C4-2B (cell line): ENCODE measurements at regions not wholly inside any gene's neighbourhood (a gene's known extent, or its start where the extent isn't known, plus 50 kb on each side); places are given as distances from the start of the nearest gene placed in this dataset.
"Not testable (repeated sequence)": the region's sequence is repeated elsewhere in the genome, so short reads cannot be mapped to it uniquely, and the experiment has no call there.

ENCODE experiments used
- H3K27ac ChIP-seq: fragments of 450-650 bp; 2 replicates; pipeline ENCODE4 v1.5.1; 2017
- ZFX ChIP-seq: fragments of 450-650 bp; IDR thresholded peaks from 2 replicates; pipeline ENCODE4 v1.6.1; 2017
- TF ChIP-seq, protein P1 (sequence below): fragments of 450-650 bp; conservative IDR thresholded peaks from 2 replicates; pipeline ENCODE4 v1.5.1; 2017; ENCODE audit warnings: mild to moderate bottlenecking

DNA sequence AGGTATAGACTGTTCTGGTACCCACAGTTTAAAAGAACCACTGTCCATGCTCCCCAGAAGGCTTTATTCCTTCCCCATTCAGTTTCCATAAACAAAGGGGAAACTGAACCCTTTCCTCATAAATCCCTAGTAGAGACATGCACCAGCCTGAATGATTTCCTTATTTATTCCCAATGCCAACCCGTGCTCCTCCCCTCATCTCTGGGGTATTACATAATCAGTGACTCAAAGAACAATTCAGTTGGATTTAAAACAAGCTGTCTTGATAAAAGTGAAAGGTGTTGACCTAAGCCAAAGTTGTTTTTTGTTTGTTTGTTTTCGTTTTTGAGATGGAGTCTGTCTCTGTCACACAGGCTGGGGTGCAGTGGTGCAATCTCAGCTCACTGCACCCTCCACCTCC lies 418.5 kb upstream of the CNTNAP5 start:
- no peak for TF ChIP-seq ZFX
- TF ChIP-seq, protein P1, sequence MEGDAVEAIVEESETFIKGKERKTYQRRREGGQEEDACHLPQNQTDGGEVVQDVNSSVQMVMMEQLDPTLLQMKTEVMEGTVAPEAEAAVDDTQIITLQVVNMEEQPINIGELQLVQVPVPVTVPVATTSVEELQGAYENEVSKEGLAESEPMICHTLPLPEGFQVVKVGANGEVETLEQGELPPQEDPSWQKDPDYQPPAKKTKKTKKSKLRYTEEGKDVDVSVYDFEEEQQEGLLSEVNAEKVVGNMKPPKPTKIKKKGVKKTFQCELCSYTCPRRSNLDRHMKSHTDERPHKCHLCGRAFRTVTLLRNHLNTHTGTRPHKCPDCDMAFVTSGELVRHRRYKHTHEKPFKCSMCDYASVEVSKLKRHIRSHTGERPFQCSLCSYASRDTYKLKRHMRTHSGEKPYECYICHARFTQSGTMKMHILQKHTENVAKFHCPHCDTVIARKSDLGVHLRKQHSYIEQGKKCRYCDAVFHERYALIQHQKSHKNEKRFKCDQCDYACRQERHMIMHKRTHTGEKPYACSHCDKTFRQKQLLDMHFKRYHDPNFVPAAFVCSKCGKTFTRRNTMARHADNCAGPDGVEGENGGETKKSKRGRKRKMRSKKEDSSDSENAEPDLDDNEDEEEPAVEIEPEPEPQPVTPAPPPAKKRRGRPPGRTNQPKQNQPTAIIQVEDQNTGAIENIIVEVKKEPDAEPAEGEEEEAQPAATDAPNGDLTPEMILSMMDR, result no peak
- H3K27ac ChIP-seq, result no peak overlapping the region

GRCh38 chr2:123609077-123609476 lies 416.0 kb upstream of the CNTNAP5 start:
- H3K27ac ChIP-seq, result no peak overlapping the region
- TF ChIP-seq ZFX, result no peak
- TF ChIP-seq, protein P1, result no peak

- TF ChIP-seq ZFX, result no peak
- TF ChIP-seq, protein P1, result no peak
- H3K27ac ChIP-seq, result no peak overlapping the region
Observed at GRCh38 chr2:123614596-123614995, 410.5 kb upstream of the CNTNAP5 start.

DNA sequence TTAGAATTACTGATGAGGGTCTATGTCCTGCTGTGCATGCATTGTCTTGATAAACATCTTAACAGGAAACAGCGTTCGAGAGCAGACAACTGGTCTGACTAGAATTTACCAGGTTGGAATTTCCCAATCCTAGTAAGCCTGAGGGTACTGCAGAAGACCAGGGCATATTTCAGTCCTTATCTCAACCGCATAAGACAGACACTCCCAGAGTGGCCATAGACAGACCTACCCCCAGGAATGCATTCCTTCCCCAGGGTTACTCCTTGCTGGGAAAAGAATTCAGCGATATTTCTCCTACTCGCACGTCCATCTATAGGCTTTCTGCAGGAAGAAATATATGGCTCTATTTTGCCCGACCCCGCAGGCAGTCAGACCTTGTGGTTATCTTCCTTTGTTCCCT lies 406.4 kb upstream of the CNTNAP5 start:
- not testable (repeated sequence) for H3K27ac ChIP-seq

GRCh38 chr2:123624816-123625215 lies 400.3 kb upstream of the CNTNAP5 start:
- TF ChIP-seq, protein P1, result no peak
- TF ChIP-seq ZFX, result no peak
- H3K27ac ChIP-seq, result no peak overlapping the region

GRCh38 chr2:123636232-123636631 lies 388.9 kb upstream of the CNTNAP5 start:
- no peak overlapping the region for H3K27ac ChIP-seq
- TF ChIP-seq, protein P1, result no peak
- no peak for TF ChIP-seq ZFX

DNA sequence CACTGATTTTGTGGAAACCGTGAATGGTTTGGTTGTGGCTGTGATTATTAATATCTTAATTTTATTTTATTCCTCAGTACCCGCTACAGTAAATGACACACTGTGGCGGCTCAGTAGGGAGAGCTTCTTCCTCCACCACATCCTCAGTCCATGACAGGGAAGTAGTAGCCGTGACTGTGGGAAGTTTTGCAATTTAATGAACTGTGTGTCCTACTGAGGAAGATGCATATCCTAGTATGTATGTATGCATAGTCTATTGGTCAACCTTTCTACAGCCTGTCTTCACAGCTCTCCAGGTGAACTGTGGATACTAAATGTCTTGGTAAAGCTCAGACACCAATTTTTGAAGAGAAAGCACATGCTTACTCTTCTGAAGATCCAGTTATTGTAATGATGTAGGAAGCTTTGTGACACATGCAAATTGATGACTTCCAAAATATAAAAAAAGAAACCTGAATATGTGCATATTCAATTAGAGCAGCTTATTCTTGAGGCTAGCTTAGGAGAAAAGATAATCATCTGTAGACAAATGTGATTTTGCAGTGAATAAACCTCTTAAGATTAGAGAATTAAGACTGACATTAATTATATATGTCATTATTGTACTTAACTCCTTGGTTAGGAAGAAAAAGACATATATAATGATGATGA lies 384.3 kb upstream of the CNTNAP5 start:
- TF ChIP-seq, protein P1, result no peak
- no peak for TF ChIP-seq ZFX
- H3K27ac ChIP-seq, result no peak overlapping the region

- TF ChIP-seq, protein P1, result no peak
- TF ChIP-seq ZFX, result no peak
- no peak overlapping the region for H3K27ac ChIP-seq
Observed at GRCh38 chr2:123644053-123644452, 381.0 kb upstream of the CNTNAP5 start.
